C4-2B (cell line): ENCODE measurements at regions not wholly inside any gene's neighbourhood (a gene's known extent, or its start where the extent isn't known, plus 50 kb on each side); places are given as distances from the start of the nearest gene placed in this dataset.
A peak's percentile ranks its signal among the peaks of the same experiment; 100 is the strongest.

Experiments
- H3K27ac ChIP-seq: fragments of 450-650 bp; 2 replicates; pipeline ENCODE4 v1.5.1; 2017
- ZFX ChIP-seq: fragments of 450-650 bp; IDR thresholded peaks from 2 replicates; pipeline ENCODE4 v1.6.1; 2017
- TF ChIP-seq, protein P1 (sequence below): fragments of 450-650 bp; conservative IDR thresholded peaks from 2 replicates; pipeline ENCODE4 v1.5.1; 2017; ENCODE audit warnings: mild to moderate bottlenecking

DNA sequence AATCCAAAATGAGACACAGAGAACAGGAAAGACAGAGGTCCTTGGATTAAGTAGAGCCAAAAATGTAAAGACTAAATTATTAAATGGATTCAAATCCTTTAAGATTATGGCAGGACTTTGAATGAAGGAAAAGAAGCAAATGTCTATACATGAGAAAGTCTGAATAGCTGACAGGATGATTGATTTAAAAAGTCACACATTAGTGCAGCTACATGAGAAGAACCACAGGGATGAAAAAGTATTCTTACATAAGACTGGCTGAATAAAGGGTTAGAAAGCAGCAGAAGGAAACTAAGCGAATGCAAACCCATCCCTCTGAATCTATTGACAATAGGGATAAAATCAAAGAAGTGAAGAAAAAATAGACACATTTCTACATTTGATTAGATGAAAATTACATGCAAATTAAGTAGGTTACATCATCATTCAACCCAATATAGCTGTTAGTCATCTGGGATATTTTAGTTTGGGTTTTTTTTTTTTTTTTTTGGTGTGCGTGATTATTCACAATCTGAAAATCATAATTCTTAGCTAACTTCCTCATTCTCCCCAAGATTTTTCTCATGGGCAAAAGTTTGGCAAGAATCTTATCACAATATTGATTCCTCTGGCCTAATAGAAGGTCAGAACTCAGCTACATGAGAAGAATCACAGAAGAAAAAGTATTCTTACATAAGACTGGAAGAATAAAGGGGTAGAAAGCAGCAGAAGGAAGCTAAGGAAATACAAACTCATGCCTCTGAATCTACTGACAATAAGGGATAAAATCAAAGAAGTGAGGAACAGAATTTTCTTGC lies 845.4 kb downstream of the HACE1 start:
- no peak for TF ChIP-seq ZFX
- H3K27ac ChIP-seq = no peak overlapping the region

- no peak overlapping the region for H3K27ac ChIP-seq
- TF ChIP-seq, protein P1, sequence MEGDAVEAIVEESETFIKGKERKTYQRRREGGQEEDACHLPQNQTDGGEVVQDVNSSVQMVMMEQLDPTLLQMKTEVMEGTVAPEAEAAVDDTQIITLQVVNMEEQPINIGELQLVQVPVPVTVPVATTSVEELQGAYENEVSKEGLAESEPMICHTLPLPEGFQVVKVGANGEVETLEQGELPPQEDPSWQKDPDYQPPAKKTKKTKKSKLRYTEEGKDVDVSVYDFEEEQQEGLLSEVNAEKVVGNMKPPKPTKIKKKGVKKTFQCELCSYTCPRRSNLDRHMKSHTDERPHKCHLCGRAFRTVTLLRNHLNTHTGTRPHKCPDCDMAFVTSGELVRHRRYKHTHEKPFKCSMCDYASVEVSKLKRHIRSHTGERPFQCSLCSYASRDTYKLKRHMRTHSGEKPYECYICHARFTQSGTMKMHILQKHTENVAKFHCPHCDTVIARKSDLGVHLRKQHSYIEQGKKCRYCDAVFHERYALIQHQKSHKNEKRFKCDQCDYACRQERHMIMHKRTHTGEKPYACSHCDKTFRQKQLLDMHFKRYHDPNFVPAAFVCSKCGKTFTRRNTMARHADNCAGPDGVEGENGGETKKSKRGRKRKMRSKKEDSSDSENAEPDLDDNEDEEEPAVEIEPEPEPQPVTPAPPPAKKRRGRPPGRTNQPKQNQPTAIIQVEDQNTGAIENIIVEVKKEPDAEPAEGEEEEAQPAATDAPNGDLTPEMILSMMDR = no peak
- TF ChIP-seq ZFX = no peak
Measured at GRCh38 chr6:104013312-104013971, 846.3 kb downstream of the HACE1 start.

- TF ChIP-seq, protein P1 = no peak
- no peak for TF ChIP-seq ZFX
- H3K27ac ChIP-seq = no peak overlapping the region
Measured at GRCh38 chr6:104010897-104011296, 848.8 kb downstream of the HACE1 start.

DNA sequence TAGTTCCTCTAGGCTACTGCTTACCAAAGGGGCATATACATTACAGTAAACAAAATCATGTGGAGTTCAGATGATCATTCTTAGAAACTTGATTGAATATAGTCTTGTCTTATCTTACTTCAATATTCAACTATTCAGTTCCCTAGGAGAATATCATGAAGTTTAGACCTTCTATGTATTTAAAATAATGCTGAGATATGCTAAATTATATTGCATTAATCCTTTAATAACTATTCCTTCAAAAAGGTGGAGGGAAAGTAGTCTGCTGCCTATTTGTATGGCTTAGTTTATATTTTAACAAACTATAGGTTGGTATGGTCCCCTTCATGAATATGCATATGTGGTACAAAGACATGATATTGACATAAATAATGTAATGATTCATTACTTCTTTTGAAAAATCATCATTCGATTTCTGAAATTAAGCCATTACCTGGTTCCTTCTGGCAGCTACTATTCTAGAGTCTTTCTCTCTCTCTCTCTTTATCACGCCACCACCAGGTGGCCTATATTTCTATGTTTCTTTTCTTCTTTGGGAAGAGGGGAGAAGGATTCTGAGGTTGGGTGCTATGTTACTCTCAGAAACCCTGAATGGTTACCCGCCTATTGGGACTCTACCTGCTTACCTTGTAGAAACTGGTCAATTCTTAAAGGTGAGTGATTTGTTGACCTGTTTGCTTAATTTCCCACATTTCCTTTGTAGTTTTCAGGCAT lies 855.8 kb downstream of the HACE1 start:
- TF ChIP-seq ZFX = no peak
- TF ChIP-seq, protein P1 = peak; percentile 44

GRCh38 chr6:103995571-103995970 lies 864.1 kb downstream of the HACE1 start:
- H3K27ac ChIP-seq = no peak overlapping the region
- TF ChIP-seq, protein P1 = no peak
- no peak for TF ChIP-seq ZFX

More for the DNA sequence above, 855.8 kb downstream of the HACE1 start:
- H3K27ac ChIP-seq = no peak overlapping the region

DNA sequence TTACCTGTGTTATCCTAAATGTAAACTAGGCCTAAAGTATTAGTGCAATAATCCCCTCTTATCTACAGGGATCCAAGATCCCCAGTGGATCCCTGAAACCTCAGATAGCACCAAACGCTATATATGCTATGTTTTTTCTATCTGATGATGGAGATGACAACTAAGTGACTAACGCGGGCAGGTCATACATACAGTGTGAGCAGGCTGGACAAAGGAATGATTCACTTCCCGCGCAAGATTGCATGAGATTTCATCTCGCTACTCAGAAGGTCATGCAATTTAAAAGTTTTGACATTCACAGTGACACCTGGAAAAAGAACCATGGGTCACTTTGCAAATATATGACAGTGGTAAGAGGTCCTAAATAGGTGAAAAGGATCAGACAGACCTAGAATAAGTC lies 875.9 kb downstream of the HACE1 start:
- TF ChIP-seq, protein P1 = no peak
- no peak for TF ChIP-seq ZFX
- no peak overlapping the region for H3K27ac ChIP-seq

GRCh38 chr6:103983011-103983410 lies 876.7 kb downstream of the HACE1 start:
- no peak overlapping the region for H3K27ac ChIP-seq
- no peak for TF ChIP-seq ZFX
- TF ChIP-seq, protein P1 = no peak
